GM19043 (cell line): ENCODE measurements at regions not wholly inside any gene's neighbourhood (a gene's known extent, or its start where the extent isn't known, plus 50 kb on each side); places are given as distances from the start of the nearest gene placed in this dataset.

Source experiments
- ATAC-seq: cut with Tn5 transposase; IDR thresholded peaks from one replicate; pipeline ENCODE4 v1.9.1; 2021; ENCODE audit warnings: low read depth; ENCODE audit not compliant: unreplicated experiment

- no peak for ATAC-seq
Measured at GRCh38 chr18:25456334-25457010, 104.5 kb upstream of the ZNF521 start.

GRCh38 chr18:25455646-25456045 lies 103.7 kb upstream of the ZNF521 start:
- no peak for ATAC-seq

- ATAC-seq: no peak
Measured at GRCh38 chr18:25455159-25455558, 103.2 kb upstream of the ZNF521 start.

- no peak for ATAC-seq
Measured at GRCh38 chr18:25454730-25455129, 102.8 kb upstream of the ZNF521 start.

- ATAC-seq: no peak
Measured at GRCh38 chr18:25454270-25454659, 102.3 kb upstream of the ZNF521 start.

GRCh38 chr18:25453556-25454269 lies 101.7 kb upstream of the ZNF521 start:
- ATAC-seq: no peak

GRCh38 chr18:25451077-25451658 lies 99.2 kb upstream of the ZNF521 start:
- no peak for ATAC-seq

GRCh38 chr18:25449046-25449445 lies 97.1 kb upstream of the ZNF521 start:
- no peak for ATAC-seq

- ATAC-seq: no peak
Measured at GRCh38 chr18:25446972-25447371, 95.0 kb upstream of the ZNF521 start.

GRCh38 chr18:25445430-25445829 lies 93.5 kb upstream of the ZNF521 start:
- ATAC-seq: no peak

GRCh38 chr18:25443776-25444175 lies 91.8 kb upstream of the ZNF521 start:
- ATAC-seq: no peak

GRCh38 chr18:25435149-25435782 lies 83.3 kb upstream of the ZNF521 start:
- no peak for ATAC-seq

- ATAC-seq: no peak
Measured at GRCh38 chr18:25434745-25435144, 82.8 kb upstream of the ZNF521 start.

- ATAC-seq: no peak
Measured at GRCh38 chr18:25433590-25433989, 81.6 kb upstream of the ZNF521 start.

- ATAC-seq: no peak
Measured at GRCh38 chr18:25425024-25425423, 73.1 kb upstream of the ZNF521 start.

GRCh38 chr18:25423760-25424159 lies 71.8 kb upstream of the ZNF521 start:
- ATAC-seq: no peak

- ATAC-seq: no peak
Measured at GRCh38 chr18:25423267-25423666, 71.3 kb upstream of the ZNF521 start.

- ATAC-seq: no peak
Measured at GRCh38 chr18:25422230-25422629, 70.3 kb upstream of the ZNF521 start.

GRCh38 chr18:25420077-25420825 lies 68.3 kb upstream of the ZNF521 start:
- ATAC-seq: no peak

GRCh38 chr18:25416374-25416773 lies 64.4 kb upstream of the ZNF521 start:
- no peak for ATAC-seq

GRCh38 chr18:25409971-25410370 lies 58.0 kb upstream of the ZNF521 start:
- no peak for ATAC-seq
